ENCODE measurements at regions not wholly inside any gene's neighbourhood (a gene's known extent, or its start where the extent isn't known, plus 50 kb on each side); places are given as distances from the start of the nearest gene placed in this dataset.

- no peak for DNase-seq
These were observed 53.0 kb upstream of the TPM4 start for GRCh38 chr19:16023146-16023915.

DNA sequence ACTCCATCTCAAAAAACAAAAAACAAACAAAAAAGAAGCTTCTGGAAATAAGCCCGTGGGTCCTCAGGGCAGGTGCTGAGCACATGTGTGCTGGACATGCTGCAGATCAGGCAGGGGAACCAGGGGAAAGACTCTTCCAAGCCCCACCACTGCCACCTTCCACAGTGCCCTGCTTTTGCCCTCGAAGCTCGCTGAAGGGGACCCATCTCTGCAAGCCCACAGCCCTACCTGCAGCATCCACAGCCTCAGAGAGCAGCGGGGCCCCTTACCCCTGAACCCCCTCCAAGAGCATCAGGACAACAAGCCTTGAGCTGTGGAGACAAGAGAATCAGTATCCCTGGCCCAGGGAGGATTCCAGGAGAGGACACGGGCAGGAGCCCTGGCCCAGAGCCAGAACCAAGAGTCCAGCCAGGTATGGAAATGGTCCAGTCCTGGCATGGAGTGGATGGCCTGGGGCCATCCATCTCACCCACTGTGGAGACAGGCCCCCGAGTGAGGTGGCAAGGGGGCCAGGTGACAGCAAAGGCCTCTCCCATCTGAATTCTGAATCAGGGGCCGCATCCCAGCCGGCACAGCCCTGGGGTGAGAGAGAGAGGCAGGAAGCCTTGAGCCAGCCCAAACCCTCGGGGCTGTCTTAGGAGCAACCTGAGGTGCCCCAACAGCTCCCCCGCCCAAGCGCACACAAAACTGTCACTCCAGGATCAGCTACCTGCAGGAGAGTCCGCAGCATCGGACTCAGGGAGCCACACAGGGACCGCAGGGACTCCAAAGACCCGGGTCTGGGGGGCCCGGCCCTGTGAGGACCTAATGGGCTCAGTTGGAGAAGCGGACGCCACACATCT, 51.8 kb upstream of the TPM4 start:
- DNase-seq = no peak

DNA sequence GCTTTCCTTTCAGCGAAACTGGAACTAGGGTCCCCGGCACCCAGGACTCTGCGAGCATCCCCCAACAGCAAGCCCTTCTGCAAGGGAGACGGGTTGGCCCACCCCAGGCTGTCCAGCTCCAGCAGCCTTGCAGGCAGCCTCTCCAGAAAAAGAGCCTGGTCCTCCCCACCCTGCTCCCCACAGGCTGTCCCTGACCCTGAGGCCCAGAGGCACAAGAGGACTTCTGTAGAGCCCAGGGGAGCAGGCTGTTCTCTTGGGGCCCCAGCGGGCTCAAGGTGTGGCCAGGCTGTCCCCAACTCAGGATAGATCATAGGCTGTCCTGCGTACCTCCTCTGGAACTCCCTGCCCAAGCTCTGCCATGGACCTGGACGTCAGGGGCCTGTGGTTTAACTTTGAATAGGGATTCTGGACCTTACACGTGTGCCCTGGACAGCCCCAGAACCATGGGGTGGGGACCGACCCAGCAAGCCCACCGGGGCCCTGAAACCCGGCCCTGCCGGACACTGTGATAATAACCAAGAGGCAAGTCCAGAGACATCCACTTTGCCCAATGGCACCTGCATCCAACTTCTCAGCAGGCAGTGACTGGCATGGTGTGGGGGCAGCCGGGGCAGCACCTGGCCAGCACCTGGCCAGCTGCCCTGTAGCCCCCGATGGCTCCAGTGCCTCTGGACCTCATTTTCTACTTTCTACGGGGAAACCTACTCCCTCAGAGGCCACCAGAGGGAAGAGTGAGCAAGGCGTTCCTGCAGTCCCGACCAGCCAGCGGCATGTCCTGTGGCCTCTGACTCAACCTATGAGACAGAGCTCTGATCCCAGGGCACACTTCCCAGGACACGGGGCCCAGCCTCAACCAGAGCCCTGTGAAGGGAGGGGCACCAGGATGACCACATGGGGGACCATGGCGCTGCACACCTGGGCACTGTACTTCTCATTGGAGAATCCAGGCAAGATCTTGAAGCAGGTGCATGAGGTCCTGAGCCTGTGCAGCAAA, 50.9 kb upstream of the TPM4 start:
- DNase-seq = no peak

DNA sequence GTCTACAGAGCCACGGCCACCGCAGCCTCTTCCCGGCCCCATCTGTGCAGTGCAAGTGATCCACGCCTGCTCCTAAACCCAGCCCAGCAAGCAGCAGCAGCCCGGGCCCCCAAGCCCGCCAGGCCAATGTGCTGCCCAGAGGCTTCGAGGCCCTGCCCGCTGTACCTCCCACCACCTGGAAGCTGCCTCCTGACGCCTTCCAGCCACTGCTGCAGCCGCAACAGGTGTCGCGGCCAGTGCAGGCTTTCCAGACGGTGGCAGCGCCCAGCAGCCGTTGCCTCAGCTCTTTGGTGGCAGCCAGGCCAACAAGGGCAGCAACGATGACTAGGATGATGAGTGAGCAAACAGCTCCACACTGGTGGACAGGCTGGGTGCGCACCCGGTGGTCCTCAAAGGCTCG, 50.2 kb upstream of the TPM4 start:
- DNase-seq = no peak
